ENCODE measurements at regions not wholly inside any gene's neighbourhood (a gene's known extent, or its start where the extent isn't known, plus 50 kb on each side); places are given as distances from the start of the nearest gene placed in this dataset.

GRCh38 chr18:46243095-46243494 lies 138.9 kb downstream of the HAUS1 start:
- no peaks in the 10 kb centered on the region for H3K27me3 Mint-ChIP-seq (ENCODE audit: low read depth)
- no peak for TF ChIP-seq CTCF (IDR thresholded peaks at IDR 0.05)
- H3K4me3 Mint-ChIP-seq (ENCODE audit: unreplicated experiment) = no peak overlapping the region
- no peak overlapping the region for H3K27ac Mint-ChIP-seq (ENCODE audit: unreplicated experiment)
- no peaks in the 10 kb centered on the region for H3K9me3 Mint-ChIP-seq (ENCODE audit: low read depth)
- no peak for DNase-seq (ENCODE audit: low spot score)
- no peaks in the 10 kb centered on the region for H3K36me3 Mint-ChIP-seq (ENCODE audit: low read depth)
- peaks cover 29% of the 10 kb centered on the region for H3K4me1 Mint-ChIP-seq (ENCODE audit: low read depth)

DNA sequence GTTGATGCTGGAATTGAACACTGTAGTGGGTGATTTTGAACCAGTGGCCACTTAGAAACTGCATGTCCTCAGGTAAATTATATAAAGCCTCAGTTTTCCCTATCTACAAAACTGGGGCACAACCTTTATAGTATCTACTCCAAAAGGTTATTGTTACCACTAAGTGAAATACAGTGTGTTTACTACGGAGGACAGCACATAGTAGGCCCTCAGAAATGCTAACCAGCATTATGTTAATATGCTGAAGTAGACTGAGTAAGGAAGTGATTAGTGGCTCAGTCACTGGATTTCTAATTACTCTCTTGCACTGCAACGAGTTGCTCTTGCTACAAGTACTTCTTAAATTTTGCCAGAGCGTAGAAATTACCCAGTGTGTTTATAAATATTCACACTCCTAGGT lies 139.5 kb downstream of the HAUS1 start:
- DNase-seq (ENCODE audit: low spot score) = no peak
- no peak for TF ChIP-seq CTCF (IDR thresholded peaks at IDR 0.05)
- Mint-ChIP-seq H3K9me3 (ENCODE audit: low read depth) (no peaks in the 10 kb centered on the region), H3K27me3 (ENCODE audit: low read depth) (no peaks in the 10 kb centered on the region), H3K36me3 (ENCODE audit: low read depth) (no peaks in the 10 kb centered on the region), H3K4me1 (ENCODE audit: low read depth) (peaks cover 24% of the 10 kb centered on the region), H3K4me3 (ENCODE audit: unreplicated experiment) (no peak overlapping the region), H3K27ac (ENCODE audit: unreplicated experiment) (no peak overlapping the region)

- no peak for TF ChIP-seq CTCF (IDR thresholded peaks at IDR 0.05)
- Mint-ChIP-seq H3K4me3 (ENCODE audit: unreplicated experiment) (no peak overlapping the region), H3K27ac (ENCODE audit: unreplicated experiment) (no peak overlapping the region), H3K27me3 (ENCODE audit: low read depth) (no peaks in the 10 kb centered on the region), H3K9me3 (ENCODE audit: low read depth) (no peaks in the 10 kb centered on the region), H3K4me1 (ENCODE audit: low read depth) (peaks cover 23% of the 10 kb centered on the region), H3K36me3 (ENCODE audit: low read depth) (no peaks in the 10 kb centered on the region)
- no peak for DNase-seq (ENCODE audit: low spot score)
These were observed 141.9 kb downstream of the HAUS1 start for GRCh38 chr18:46246101-46246500.

DNA sequence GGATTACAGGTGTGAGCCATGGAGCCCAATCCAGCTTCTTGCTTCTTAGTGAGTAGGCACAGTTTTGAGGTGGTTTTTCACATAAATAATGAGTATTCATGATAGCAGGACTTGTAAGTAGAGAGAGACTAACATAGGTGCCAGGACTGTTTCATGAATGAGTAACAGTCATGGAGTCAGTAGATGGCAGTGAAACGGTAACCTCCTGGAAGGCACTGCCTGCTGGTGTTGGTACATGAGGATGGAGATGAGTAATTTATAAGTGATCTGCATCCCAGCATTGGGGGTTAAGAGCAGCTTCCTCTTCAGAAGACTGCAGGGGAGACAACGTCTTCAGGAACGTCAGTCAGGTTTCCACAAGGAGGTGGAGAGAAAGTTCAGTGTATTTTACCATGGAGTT lies 143.8 kb downstream of the HAUS1 start:
- DNase-seq (ENCODE audit: low spot score) = no peak
- no peak overlapping the region for H3K4me3 Mint-ChIP-seq (ENCODE audit: unreplicated experiment)
- H3K27me3 Mint-ChIP-seq (ENCODE audit: low read depth) = no peaks in the 10 kb centered on the region
- no peaks in the 10 kb centered on the region for H3K36me3 Mint-ChIP-seq (ENCODE audit: low read depth)
- no peaks in the 10 kb centered on the region for H3K9me3 Mint-ChIP-seq (ENCODE audit: low read depth)
- no peak overlapping the region for H3K27ac Mint-ChIP-seq (ENCODE audit: unreplicated experiment)
- H3K4me1 Mint-ChIP-seq (ENCODE audit: low read depth) = peaks cover 26% of the 10 kb centered on the region
- TF ChIP-seq CTCF (IDR thresholded peaks at IDR 0.05) = no peak

- Mint-ChIP-seq H3K27ac (ENCODE audit: unreplicated experiment) (peak overlapping the region; percentile 75), H3K4me3 (ENCODE audit: unreplicated experiment) (peak overlapping the region; percentile 35), H3K9me3 (ENCODE audit: low read depth) (no peaks in the 10 kb centered on the region), H3K4me1 (ENCODE audit: low read depth) (peaks cover 42% of the 10 kb centered on the region), H3K27me3 (ENCODE audit: low read depth) (no peaks in the 10 kb centered on the region), H3K36me3 (ENCODE audit: low read depth) (no peaks in the 10 kb centered on the region)
- TF ChIP-seq CTCF (IDR thresholded peaks at IDR 0.05) = no peak
- DNase-seq (ENCODE audit: low spot score) = no peak
These were observed 146.1 kb downstream of the HAUS1 start for GRCh38 chr18:46250084-46250811.

All from chondrocyte (in vitro differentiated cells).